SK-N-SH (cell line): ENCODE measurements at regions not wholly inside any gene's neighbourhood (a gene's known extent, or its start where the extent isn't known, plus 50 kb on each side); places are given as distances from the start of the nearest gene placed in this dataset.

Experiments
- CTCF ChIA-PET: fragments of 300-600, 350-600 bp; formaldehyde crosslinking; extraction: SDS; loops from one replicate; lab custom pipeline; 2021; lab: Yijun Ruan, JAX
- POLR2A ChIA-PET: fragments of 350-600 bp; sonication (Branson Sonifier 250); formaldehyde crosslinking; extraction: SDS; loops from one replicate; lab custom pipeline; 2020; ENCODE audit warnings: antibody characterized with exemption, inconsistent platforms; lab: Yijun Ruan, JAX
- DNase-seq: peaks from one replicate; pipeline ENCODE4 v3.0.0; 2012
- H2AFZ ChIP-seq: fragments of 200-600 bp; sonication (generic); 2 replicates; pipeline ENCODE4 v1.8.1; 2016; ENCODE audit warnings: antibody characterized with exemption, mild to moderate bottlenecking, low read depth
- H3F3A ChIP-seq: fragments of 200-600 bp; sonication (generic); replicated peaks from 2 replicates; pipeline ENCODE3; 2016; ENCODE audit warnings: antibody characterized with exemption, mild to moderate bottlenecking; ENCODE audit not compliant: insufficient read depth
- H3K27ac ChIP-seq, 2 experiments: fragments of 200-500 bp in 1 of 2; fragments of 200-600 bp in 1 of 2; sonication (Bioruptor generic) in 1 of 2; sonication (generic), shearing (Covaris generic) in 1 of 2; 2 replicates each; pipeline versions ENCODE4 v1.5.1 to v1.6.1; 2014 to 2016; ENCODE audit warnings: low read depth in 2 of 2, inconsistent platforms in 1 of 2, low read length in 1 of 2, mild to moderate bottlenecking in 1 of 2, mixed read lengths in 1 of 2
- H3K27me3 ChIP-seq: fragments of 200-600 bp; sonication (generic), shearing (Covaris generic); 2 replicates; pipeline ENCODE4 v1.6.1; 2016; ENCODE audit warnings: mixed run types; ENCODE audit not compliant: insufficient read depth
- H3K36me3 ChIP-seq, 2 experiments: fragments of 200-500 bp in 1 of 2; fragments of 200-600 bp in 1 of 2; sonication (Bioruptor generic) in 1 of 2; sonication (generic) in 1 of 2; replicated peaks in 1 of 2; 2 replicates each; pipeline versions ENCODE3 to v1.5.1; 2014 to 2016; ENCODE audit warnings: low read length in 1 of 2, mild to moderate bottlenecking in 1 of 2; ENCODE audit not compliant: insufficient read depth in 2 of 2, control insufficient read depth in 1 of 2
- H3K4me1 ChIP-seq, 2 experiments: fragments of 200-500 bp in 1 of 2; fragments of 200-600 bp in 1 of 2; sonication (Bioruptor generic) in 1 of 2; sonication (generic), shearing (Covaris generic) in 1 of 2; 2 replicates each; pipeline versions ENCODE4 v1.5.1 to v1.6.1; 2014 to 2016; ENCODE audit warnings: low read depth in 1 of 2, low read length in 1 of 2, mixed run types in 1 of 2; ENCODE audit not compliant: insufficient read depth in 2 of 2, control insufficient read depth in 1 of 2
- H3K4me2 ChIP-seq: fragments of 200-600 bp; sonication (generic), shearing (Covaris generic); 2 replicates; pipeline ENCODE4 v1.6.1; 2017; ENCODE audit warnings: mixed run types
- H3K4me3 ChIP-seq, 2 experiments: fragments of 200-500 bp in 1 of 2; fragments of 200-600 bp in 1 of 2; sonication (Bioruptor generic) in 1 of 2; sonication (generic), shearing (Covaris generic) in 1 of 2; 2 replicates each; pipeline versions ENCODE4 v1.5.1 to v1.8.1; 2014 to 2016; ENCODE audit warnings: low read depth in 2 of 2, inconsistent platforms in 1 of 2, low read length in 1 of 2, mild to moderate bottlenecking in 1 of 2, mixed read lengths in 1 of 2, moderate library complexity in 1 of 2
- H3K79me2 ChIP-seq: fragments of 200-600 bp; sonication (generic); 2 replicates; pipeline ENCODE4 v1.8.1; 2017; ENCODE audit warnings: mild to moderate bottlenecking; ENCODE audit not compliant: insufficient read depth
- H3K9ac ChIP-seq: fragments of 200-600 bp; sonication (generic); 2 replicates; pipeline ENCODE4 v1.6.1; 2017; ENCODE audit warnings: mixed run types
- H3K9me2 ChIP-seq: fragments of 200-600 bp; sonication (generic); 2 replicates; pipeline ENCODE4 v1.6.1; 2017; ENCODE audit warnings: mixed run types
- H3K9me3 ChIP-seq: fragments of 200-600 bp; sonication (generic); 2 replicates; pipeline ENCODE4 v1.6.1; 2017; ENCODE audit warnings: mixed run types, mild to moderate bottlenecking, moderate library complexity
- H4K20me1 ChIP-seq: fragments of 200-600 bp; sonication (generic); 2 replicates; pipeline ENCODE4 v1.6.1; 2017; ENCODE audit warnings: mild to moderate bottlenecking, mixed run types; ENCODE audit not compliant: insufficient read depth
- CTCF ChIP-seq: fragments of 200-600 bp; sonication (generic); IDR thresholded peaks from 2 replicates; pipeline ENCODE4 v1.6.1; 2017; ENCODE audit warnings: antibody characterized with exemption, mild to moderate bottlenecking, moderate library complexity
- ELF1 ChIP-seq: IDR thresholded peaks from 2 replicates; pipeline ENCODE4 v1.4.0; 2012
- EZH2phosphoT487 ChIP-seq: fragments of 200-600 bp; sonication (generic); IDR thresholded peaks from 2 replicates; pipeline ENCODE4 v1.6.1; 2017; ENCODE audit warnings: low read depth, mixed run types, mild to moderate bottlenecking, antibody characterized with exemption, moderate library complexity, borderline replicate concordance
- FOSL2 ChIP-seq: IDR thresholded peaks from 2 replicates; pipeline ENCODE4 v1.4.0; 2012; ENCODE audit warnings: low read depth, mild to moderate bottlenecking, moderate library complexity, borderline replicate concordance
- GATA2 ChIP-seq: sonication (generic); formaldehyde crosslinking; IDR thresholded peaks from 2 replicates; pipeline ENCODE4 v1.5.0; 2020; ENCODE audit warnings: mild to moderate bottlenecking, missing genetic modification reagents
- MEF2A ChIP-seq: IDR thresholded peaks from 2 replicates; pipeline ENCODE4 v1.4.0; 2012; ENCODE audit warnings: low read depth, borderline replicate concordance
- MXI1 ChIP-seq: IDR thresholded peaks from 2 replicates; pipeline ENCODE4 v1.6.1; 2012; ENCODE audit warnings: mild to moderate bottlenecking, low read depth, low read length, improper control_type of control experiment
- POLR2AphosphoS5 ChIP-seq: IDR thresholded peaks from 2 replicates; pipeline ENCODE4 v1.6.1; 2012; ENCODE audit warnings: low read depth, low read length
- RAD21 ChIP-seq: IDR thresholded peaks from 2 replicates; pipeline ENCODE4 v1.6.1; 2012; ENCODE audit warnings: mild to moderate bottlenecking, low read length
- RFX5 ChIP-seq: IDR thresholded peaks from 2 replicates; pipeline ENCODE4 v1.6.1; 2012; ENCODE audit warnings: mild to moderate bottlenecking, improper control_type of control experiment, low read length
- RXRA ChIP-seq: IDR thresholded peaks from 2 replicates; pipeline ENCODE4 v1.4.0; 2012; ENCODE audit warnings: low read depth, mild to moderate bottlenecking, borderline replicate concordance
- USF2 ChIP-seq: fragments of 150-350 bp; IDR thresholded peaks from 2 replicates; pipeline ENCODE4 v1.6.1; 2017; ENCODE audit warnings: antibody characterized with exemption, low read length, low read depth, borderline replicate concordance
- WGBS: methylation state at CpG from one replicate; pipeline ENCODE4 v1.1.6; 2017; ENCODE audit warnings: low lambda C conversion rate; 5-methylcytosine and 5-hydroxymethylcytosine counted together
- TF ChIP-seq, protein P1 (sequence below): IDR thresholded peaks from 2 replicates; pipeline ENCODE4; 2012
- TF ChIP-seq, protein P2 (sequence below): IDR thresholded peaks from 2 replicates; pipeline ENCODE4 v1.6.1; 2012; ENCODE audit warnings: mild to moderate bottlenecking, low read depth, low read length, moderate library complexity
- TF ChIP-seq, protein P3 (sequence below): IDR thresholded peaks from 2 replicates; pipeline ENCODE4 v1.4.0; 2012; ENCODE audit warnings: low read depth, borderline replicate concordance

- Histone ChIP-seq H3K79me2 (no peaks in the 10 kb centered on the region), H3K9me2 (no peaks in the 10 kb centered on the region), H3K9me3 (no peaks in the 10 kb centered on the region), H3K9ac (no peak overlapping the region), H3K27ac (no peak overlapping the region), H2AFZ (no peak overlapping the region), H3K4me2 (no peak overlapping the region), H3K4me3 (no peak overlapping the region), H3K27me3 (peaks cover 5% of the 10 kb centered on the region; the same call in 1 of the 2 replicates), H4K20me1 (no peaks in the 10 kb centered on the region), H3K4me1 (no peaks in the 10 kb centered on the region), H3K36me3 (no peaks in the 10 kb centered on the region), H3F3A (no peaks in the 10 kb centered on the region)
- DNase-seq = no peak
- POLR2A ChIA-PET = no interaction called here
- no CpG with 5 or more reads among the region's 1 CpG for WGBS
- CTCF ChIA-PET = interaction anchor here (1.0 to 1.3 kb wide), 2 partner anchors 16 to 1255 kb away, joined by 3 read pairs; no protein-coding TSS in a partner anchor
- TF ChIP-seq MXI1 (no peak), GATA2 (CRISPR knock-in tag) (no peak), FOSL2 (no peak), RAD21 (no peak), USF2 (no peak), POLR2AphosphoS5 (no peak), CTCF (no peak), RXRA (no peak), EZH2phosphoT487 (no peak), ELF1 (no peak), RFX5 (no peak), MEF2A (no peak)
- TF ChIP-seq, protein P1, sequence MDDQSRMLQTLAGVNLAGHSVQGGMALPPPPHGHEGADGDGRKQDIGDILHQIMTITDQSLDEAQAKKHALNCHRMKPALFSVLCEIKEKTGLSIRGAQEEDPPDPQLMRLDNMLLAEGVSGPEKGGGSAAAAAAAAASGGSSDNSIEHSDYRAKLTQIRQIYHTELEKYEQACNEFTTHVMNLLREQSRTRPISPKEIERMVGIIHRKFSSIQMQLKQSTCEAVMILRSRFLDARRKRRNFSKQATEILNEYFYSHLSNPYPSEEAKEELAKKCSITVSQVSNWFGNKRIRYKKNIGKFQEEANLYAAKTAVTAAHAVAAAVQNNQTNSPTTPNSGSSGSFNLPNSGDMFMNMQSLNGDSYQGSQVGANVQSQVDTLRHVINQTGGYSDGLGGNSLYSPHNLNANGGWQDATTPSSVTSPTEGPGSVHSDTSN = no peak
- TF ChIP-seq, protein P2, sequence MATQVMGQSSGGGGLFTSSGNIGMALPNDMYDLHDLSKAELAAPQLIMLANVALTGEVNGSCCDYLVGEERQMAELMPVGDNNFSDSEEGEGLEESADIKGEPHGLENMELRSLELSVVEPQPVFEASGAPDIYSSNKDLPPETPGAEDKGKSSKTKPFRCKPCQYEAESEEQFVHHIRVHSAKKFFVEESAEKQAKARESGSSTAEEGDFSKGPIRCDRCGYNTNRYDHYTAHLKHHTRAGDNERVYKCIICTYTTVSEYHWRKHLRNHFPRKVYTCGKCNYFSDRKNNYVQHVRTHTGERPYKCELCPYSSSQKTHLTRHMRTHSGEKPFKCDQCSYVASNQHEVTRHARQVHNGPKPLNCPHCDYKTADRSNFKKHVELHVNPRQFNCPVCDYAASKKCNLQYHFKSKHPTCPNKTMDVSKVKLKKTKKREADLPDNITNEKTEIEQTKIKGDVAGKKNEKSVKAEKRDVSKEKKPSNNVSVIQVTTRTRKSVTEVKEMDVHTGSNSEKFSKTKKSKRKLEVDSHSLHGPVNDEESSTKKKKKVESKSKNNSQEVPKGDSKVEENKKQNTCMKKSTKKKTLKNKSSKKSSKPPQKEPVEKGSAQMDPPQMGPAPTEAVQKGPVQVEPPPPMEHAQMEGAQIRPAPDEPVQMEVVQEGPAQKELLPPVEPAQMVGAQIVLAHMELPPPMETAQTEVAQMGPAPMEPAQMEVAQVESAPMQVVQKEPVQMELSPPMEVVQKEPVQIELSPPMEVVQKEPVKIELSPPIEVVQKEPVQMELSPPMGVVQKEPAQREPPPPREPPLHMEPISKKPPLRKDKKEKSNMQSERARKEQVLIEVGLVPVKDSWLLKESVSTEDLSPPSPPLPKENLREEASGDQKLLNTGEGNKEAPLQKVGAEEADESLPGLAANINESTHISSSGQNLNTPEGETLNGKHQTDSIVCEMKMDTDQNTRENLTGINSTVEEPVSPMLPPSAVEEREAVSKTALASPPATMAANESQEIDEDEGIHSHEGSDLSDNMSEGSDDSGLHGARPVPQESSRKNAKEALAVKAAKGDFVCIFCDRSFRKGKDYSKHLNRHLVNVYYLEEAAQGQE = no peak
- TF ChIP-seq, protein P3, sequence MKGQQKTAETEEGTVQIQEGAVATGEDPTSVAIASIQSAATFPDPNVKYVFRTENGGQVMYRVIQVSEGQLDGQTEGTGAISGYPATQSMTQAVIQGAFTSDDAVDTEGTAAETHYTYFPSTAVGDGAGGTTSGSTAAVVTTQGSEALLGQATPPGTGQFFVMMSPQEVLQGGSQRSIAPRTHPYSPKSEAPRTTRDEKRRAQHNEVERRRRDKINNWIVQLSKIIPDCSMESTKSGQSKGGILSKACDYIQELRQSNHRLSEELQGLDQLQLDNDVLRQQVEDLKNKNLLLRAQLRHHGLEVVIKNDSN = no peak
Observed at GRCh38 chr6:45730232-45730631, 285.4 kb downstream of the CLIC5 start.
